AML-193 (cell line): ENCODE measurements at regions not wholly inside any gene's neighbourhood (a gene's known extent, or its start where the extent isn't known, plus 50 kb on each side); places are given as distances from the start of the nearest gene placed in this dataset.

Experiments
- DNase-seq, 2 experiments: peaks; one replicate each; lab custom pipeline; 2025; lab: John Stamatoyannopoulos, UW

DNA sequence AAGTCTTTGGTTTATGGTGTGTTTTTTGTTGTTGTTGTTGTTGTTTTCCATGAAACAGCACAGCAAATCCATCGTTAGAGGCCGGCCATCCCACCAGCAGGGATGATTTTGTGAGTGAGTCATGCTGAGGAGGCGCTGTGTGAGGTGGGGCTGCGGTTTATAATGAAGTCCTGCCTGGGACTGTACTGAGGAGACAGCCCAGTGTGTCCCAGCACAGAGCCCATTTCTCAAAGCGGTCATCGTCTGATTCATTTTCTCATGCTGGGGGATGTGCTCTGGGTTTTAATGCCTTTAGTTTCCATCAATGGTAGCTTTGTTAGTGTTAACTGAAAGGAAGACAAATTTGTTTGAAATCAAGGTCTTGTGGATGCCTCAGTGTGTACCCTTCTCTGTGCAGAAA is 129.3 kb upstream of the SERP2 start:
- no peak for DNase-seq

DNA sequence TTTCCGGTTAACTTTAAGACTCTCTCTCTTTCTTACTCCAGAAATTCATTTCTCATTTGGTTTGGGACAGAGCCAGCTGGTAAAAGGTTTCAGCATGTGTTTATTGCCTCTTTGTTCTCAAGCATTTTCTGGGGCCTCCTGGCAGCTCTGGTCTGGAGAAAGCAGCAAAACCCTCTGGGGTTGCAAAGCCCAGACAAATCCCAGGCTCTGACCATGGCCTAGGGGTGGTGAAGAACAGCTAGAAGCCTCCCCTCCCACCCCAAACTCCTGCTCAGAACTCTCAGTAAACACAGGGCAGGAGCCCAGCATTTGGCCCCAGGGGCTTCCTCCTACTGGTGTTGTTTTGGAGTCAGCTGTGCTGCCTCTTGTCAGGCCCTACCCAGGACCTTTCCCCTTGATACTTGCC is 124.2 kb upstream of the SERP2 start:
- DNase-seq, result no peak

DNA sequence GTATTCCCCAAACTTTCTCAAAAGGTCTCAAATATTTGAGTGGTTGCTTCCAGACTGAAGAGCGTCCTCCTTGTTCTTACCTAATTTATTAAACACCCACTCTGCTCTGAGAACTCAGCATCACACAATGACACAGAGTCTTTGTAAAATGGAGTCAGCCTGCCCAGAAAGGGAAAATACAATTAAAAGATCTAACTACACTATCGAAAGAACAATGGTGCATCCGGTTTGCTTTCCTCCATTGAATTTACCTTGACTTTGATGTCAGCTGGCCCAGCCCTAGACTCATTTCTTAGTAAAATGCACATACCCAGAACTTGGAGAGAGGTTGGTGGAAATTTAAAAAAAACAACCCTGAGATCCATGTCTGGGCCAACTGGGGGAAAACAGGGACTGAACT is 120.7 kb upstream of the SERP2 start:
- no peak for DNase-seq

DNA sequence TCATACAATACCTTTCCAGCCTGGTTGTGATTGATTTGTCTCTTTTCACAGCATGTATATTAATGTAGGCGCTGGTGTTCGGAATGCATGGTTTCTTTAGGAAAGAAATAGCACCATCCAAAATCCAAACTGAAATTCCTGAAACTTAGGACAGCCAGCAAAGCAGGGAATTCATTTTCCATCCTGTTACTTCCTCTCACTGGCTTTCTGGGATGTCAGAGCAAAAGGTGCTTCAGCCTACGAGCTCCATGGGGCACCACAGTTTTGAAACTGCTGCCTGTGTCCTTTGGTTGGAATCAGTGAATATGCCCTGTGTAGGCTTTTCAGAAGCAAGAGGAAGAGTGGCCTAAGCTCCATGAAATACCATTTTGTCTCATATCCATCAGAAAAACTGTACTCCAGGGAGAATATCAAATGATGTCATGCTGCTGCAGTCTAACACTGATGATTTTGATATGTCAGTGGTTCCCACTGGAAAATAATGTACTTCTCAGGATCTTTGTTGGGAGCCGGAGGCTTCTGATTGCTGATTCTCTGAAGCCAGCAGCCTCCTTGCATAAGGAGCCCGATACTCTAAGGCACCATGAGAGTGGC is 117.8 kb upstream of the SERP2 start:
- DNase-seq, result no peak

DNA sequence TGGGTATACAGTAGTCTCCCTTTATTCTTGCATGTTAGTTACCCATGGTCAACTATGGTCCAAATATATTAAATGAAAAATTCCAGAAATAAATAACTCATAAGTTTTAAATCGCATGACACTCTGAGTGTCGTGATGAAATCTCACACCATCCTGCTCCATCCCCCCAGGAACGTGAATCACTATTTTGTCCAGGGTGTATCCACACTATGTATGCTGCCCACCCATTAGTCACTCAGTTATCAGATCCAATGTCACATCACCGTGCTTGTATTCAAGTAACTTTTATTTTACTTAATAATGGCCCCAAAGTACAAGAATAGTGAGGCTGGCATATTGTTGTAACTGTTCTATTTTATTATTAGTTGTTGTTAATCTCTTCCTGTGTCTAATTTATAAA is 115.8 kb upstream of the SERP2 start:
- no peak for DNase-seq

DNA sequence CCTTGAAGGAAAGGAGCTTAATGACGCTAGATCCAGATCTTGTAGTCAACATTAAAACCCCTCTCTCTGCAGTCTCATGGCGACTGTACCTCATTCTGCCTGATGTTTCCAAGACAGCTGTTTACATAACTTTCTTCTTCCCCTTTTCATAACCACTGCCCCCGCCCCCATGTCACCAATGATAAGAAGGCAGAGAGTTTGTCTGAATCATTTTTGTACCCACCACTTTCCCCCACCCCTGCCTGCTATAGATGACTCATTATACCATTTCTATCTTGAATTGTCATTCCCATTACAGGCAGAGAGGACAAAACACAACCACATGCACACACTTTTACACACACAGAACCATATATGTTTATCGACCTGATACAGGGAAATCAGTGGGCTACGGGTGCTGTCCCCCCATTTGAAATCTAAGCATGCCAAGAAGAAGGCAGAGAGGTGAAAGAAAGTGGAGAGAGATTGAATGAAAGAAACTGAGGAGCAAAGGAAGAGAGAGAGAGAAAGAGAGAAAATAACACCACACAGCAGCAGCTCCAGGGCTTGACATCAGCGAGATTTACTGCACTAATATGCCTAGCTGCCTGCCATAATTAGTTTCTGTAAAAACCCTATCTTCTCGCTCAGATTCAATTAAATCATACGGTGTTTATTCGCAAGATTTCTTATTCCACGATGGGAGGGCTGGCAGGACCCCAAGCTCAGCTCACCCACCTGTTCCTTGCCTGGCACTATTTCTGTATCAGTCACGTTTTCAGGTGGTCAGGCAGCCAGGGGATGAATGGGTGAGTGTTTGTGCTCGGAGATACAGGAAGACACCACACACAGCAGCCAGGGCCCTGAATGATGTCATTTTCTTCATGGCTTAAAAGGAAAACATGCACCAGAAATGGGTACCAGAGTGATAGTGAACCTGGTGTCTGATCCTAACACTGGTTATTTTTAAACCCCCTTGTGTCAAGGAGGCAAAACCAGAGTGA is 114.3 kb upstream of the SERP2 start:
- peak; percentile 19 to 22 for DNase-seq

DNA sequence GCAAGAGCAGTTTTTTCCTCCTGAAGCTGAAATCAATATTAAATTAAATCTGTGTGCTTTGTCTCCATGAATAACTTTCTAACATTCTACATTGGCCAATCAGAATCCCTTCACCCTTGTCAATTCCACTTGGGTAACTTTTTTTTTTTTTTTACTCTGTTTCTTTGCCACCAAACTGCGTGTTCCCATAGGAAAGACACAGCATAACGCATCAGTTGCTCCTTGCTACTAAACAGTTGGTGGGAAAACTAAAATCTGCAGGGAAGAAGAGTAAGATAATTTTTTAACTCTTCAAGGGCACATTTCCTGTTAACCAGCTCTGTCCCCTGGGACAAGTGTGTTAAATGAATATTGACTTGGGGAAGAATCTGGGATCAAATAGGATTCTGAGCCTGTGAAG is 113.3 kb upstream of the SERP2 start:
- DNase-seq, result no peak

DNA sequence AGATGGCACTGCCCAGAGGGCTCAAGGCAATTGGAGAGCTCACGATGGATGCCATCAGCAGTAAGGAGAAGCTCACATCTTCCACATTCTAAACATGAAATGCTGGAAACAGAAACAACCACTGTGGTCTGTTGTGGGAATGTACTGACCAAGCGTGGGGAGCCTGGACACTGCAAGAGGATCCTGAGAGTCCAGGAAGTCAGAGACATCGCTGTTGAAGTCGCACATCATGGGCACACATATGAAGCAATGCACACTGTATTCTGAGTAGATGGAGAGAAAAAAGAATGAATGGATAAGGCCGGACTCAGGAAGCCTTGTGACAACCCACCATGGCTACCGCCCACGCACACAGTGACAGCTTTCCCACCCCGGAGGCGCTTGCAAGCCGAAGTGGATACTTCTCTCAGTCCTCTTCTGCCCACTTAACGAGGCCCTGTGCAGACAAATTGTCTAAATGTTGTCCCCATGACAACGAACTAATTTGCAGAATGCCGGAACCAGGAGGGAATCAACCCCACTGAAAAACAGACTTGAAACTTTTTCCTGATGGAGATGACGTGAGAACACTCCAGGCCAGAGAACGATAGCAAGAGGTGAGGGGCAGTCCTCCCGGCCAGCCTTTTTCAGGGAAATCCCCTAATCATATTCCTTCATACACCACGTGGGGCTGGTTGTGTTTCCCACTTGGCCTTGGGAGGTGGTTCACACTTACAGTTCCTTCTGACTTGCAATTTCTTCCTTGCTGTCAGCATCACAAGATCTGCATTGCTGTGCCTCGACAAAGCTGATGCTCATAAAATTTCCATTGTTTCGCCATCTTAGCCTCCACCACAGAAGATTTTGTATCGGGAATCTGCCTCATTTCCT is 109.6 kb upstream of the SERP2 start:
- no peak for DNase-seq

DNA sequence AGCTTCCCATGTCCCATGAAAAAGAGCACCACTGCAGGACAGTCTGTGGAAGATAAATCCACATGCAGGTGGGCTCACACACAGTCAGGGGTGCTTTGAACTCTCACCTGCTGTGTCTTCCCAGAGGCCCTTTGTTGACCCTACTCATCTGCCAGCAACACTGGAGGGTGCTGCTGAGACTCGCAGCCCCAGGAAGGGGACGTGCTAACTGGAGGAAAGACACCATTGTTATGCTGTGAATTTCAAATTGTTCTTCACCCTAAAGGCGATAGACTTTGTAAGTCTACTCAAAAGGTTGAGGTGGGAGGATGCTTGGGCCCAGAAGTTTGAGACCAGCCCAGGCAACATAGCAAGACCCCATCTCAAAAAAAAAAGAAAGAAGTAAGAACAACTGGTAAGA is 107.3 kb upstream of the SERP2 start:
- no peak for DNase-seq

DNA sequence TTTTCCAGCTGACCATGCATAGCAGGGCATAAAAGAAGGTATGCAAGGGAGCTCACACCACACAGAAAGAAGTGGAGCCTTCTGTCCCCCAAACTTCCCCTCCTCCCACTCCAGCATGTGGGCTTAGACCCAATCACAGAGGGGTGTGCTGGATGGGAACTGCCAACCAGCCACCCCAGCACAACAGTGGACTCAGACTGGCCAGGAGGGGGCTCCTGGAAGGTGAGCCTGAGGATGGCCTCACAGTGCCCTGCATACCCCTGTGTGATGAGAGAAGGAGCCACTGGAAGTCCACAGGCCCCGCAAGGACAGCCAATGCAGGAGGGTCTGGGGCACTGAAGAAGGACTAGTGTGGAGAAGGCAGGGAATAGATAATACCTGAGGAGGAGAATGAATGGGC is 106.9 kb upstream of the SERP2 start:
- DNase-seq, result no peak

DNA sequence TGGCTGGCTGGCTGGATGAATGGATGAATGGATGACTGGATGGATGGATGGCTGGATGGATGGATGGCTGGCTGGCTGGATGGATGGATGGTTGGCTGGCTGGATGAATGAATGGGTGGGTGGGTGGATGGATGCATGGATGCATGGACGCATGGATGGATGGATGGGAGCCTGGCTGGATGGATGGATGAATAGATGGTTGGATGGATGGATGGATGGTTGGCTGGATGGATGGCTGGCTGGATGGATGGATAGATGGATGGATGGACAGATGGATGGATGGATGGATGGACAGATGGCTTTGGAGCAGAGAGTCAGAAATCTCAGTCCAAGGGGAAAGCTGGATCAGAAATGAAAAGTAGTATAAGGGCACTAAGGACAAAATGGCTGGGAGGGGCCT is 106.4 kb upstream of the SERP2 start:
- no peak for DNase-seq

DNA sequence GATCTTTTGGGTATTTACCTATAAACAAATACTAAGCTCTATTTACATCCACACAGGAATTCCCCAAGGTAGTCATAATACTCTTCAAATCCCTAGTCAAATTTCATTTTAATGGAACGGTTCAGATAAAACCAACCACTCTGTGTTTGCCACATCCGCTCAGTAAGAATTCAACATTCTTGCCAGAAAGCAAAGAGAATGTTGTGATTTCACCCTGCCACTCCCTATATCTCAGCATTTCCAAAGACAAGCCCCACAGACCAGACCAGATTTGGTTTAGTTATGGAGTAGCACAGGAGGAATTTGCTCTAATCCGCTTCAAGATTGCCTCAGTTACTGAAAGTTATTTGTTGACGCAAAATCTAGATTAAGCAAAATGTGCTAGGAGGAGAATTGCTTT is 105.6 kb upstream of the SERP2 start:
- DNase-seq, result no peak

DNA sequence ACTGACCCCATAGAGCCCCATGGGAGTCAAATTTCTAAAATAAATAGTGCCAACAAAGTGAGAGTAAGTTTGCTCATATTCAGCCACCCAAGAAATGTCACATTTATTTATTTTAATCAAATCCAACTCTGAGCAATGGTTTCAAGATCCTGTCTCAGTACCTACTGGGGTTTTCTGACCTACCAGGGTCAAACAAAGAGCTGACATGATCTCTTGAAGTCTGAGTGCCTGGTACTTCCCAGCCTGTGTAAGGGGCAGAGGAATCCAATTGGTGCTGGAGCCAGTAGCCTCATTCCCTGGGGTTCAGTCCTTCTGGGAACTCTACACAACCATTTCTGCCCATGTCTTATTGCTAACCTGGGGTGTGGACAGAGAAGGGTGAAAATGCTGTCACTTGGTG is 104.6 kb upstream of the SERP2 start:
- DNase-seq, result no peak

DNA sequence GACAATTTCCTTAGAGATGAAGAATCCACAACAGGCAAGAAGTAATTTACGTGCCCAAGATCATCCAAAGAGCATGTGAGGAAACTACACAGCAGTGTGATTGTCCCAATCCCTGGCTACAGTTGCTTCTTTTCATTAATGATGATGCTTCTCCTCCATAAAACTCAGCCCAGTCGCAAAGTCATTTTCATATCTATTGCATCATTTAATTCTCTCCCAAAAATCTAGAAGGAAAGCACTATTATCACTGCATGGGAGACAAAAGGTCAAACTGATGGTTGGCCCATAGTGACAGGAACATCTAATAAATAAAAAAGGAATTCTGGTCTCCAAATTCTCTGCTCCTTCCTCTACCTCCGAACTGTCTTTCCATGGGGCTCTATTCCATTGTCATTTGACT is 103.5 kb upstream of the SERP2 start:
- no peak for DNase-seq

DNA sequence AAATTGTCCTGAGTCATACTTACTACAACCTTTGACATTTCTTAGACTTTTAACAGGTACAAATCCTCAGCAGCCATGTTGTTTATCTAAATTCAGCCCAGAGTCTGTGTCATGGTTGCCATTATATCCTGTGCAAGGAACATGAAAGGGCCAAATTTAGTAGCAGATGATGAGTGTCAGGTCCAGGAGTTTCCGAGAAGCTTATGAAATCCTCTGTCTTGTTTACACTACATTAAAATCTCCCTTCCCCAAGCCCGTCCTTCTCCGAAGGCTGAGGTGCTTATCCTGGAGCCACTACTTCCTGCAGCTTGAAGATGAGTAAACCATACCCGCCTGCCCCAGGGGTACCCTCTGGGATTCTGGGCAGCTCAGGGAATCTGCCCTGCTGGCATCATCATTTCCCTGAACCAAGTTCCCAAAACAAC is 102.6 kb upstream of the SERP2 start:
- no peak for DNase-seq

DNA sequence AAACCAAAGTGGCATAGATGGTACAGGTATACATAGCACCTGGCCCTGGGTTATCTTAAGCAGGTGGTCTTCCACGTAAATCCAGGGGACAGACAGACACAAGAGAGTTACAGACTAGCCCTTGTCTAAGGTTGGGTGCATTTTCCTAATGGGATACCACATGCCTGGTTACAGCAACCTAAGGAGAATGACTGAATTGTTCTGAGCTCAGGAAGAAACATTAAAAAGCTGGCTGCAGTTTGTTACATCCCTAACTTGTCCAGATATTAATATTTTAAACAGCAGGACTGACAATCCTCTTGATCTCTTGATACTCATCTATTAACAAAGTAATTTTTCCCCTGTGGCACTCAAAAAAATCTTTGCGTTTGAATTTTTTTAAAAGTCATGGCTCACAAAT is 102.2 kb upstream of the SERP2 start:
- no peak for DNase-seq

DNA sequence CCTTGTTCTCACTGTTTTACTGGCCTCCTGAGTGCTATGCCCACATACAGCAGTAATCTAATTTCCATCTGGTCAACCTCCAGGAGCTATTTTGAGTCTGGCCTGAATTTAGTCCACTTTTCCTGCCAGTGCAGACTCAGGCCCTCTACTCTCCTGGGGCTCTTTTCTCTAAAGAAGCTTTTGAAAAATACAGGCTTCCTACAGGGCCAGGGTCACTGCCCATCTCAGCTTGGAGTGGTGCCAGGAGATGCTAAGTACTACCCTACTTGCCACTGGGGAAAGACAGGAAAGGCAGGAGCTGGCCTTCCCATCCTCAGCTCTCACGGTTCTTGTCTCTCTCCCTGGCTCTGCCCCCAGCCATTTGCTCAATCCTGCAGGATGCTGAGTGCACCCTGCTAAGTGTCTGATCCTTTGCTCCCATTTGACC is 101.7 kb upstream of the SERP2 start:
- DNase-seq, result no peak

DNA sequence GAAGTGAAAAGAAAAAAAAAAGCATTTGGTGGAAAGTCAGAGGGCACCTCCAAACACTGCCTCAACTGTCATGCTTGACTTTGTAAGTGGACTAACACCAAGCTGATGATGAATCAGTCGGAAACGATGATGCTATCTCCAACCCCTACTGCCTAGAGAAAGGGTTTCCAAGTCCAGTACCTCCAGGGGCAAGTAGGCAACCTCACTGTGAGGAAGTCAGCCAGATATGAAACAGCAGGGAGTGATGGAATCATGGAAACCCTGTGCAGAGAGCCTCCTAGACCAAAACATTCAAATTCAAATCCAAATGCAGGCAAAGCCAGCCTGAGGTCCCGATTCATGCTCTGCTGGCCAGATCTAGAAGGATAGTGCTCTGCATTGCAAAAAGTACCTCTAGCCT is 100.9 kb upstream of the SERP2 start:
- no peak for DNase-seq

DNA sequence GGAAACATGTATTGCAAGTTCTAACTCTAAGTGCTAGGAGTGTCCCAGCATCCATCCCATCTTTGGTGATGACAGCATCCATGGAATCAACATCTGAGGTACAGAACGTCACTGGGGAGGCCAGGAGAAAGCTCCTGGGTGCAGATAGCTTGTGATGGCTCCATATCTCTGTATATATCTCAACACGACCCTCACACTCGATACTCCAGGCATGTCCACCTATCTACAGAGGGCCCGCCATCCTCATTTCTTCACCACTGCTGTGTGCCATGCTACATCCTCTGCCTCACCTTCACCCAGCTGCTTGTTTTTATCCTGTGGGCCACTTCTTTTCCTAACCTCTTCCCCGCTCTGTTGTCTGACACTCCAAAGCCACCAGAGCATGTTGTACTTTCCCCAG is 100.4 kb upstream of the SERP2 start:
- no peak for DNase-seq

DNA sequence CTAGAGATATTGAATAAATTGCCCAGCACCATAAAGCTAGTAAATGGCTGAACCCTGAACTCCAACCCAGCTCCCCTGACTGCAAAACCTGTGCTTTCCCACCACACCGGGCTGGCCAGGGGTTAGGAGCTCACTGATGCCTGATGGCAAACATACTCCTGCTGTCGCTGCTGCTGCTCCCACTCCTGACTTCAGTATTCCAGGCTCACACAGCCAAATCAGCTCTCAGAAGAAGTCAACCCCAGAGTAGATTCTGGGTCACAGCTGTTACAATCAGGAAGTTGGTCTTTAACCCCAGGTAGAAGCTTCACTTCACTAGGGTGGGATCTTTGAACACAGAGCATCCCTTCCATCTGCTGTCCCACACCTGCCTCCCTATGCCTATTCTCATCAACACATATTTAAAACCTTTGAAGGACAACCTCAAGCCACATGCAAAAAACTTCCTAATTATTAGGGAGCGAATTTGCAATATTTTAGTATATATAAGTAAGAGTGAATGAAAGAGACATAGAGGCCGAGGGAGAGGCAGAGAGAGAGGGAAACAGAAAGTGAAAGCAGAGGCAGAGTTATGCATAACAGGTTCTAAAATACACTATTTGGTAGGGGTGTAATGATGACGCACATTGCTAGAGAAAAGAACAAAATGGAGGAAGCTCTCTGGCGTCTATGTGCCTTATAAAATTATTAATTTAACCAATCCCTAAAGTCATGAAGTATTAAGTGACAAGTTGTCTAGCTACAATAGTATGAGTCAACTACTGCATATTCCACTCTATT is 99.4 kb upstream of the SERP2 start:
- no peak for DNase-seq

DNA sequence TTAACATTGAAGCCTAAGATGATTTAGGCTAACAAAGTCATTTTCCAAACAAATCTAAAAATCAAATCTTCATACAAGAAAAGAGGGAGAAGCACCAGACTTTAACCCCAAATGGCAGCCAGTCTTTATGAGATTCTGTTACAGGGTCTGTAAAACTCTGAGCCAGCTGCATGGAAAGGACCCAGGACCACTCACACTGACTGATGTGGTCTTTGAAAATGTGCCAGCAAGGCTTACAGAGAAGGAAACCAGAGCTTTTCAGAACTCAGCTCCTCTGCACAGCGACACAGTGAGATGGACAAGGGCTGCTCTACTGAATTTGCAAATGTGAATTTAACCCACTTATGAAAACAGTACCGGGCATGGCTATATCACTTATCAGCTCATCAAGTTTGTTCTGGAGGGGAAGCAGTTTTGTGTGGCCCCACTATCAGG is 98.8 kb upstream of the SERP2 start:
- no peak for DNase-seq

DNA sequence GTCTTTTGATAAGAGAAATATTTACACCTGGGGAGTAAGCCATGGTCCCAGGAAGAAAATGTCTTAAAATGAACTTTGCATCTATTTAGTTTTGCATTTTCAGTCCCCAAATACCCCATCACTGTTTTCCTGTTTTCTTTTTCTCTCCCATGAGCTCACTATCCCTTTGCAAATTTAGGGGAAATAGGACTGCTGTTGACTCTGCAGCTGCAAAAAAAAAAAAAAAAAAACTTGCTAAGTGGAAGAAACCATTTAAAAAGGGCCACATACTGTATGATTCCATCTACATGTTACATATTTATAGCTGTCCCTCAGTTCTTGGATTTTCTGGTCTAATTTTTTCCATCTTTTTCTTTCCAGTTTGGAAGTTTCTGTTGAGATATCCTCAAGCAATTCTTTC is 98.2 kb upstream of the SERP2 start:
- no peak for DNase-seq
